ENCODE measurements at regions not wholly inside any gene's neighbourhood (a gene's known extent, or its start where the extent isn't known, plus 50 kb on each side); places are given as distances from the start of the nearest gene placed in this dataset.

DNA sequence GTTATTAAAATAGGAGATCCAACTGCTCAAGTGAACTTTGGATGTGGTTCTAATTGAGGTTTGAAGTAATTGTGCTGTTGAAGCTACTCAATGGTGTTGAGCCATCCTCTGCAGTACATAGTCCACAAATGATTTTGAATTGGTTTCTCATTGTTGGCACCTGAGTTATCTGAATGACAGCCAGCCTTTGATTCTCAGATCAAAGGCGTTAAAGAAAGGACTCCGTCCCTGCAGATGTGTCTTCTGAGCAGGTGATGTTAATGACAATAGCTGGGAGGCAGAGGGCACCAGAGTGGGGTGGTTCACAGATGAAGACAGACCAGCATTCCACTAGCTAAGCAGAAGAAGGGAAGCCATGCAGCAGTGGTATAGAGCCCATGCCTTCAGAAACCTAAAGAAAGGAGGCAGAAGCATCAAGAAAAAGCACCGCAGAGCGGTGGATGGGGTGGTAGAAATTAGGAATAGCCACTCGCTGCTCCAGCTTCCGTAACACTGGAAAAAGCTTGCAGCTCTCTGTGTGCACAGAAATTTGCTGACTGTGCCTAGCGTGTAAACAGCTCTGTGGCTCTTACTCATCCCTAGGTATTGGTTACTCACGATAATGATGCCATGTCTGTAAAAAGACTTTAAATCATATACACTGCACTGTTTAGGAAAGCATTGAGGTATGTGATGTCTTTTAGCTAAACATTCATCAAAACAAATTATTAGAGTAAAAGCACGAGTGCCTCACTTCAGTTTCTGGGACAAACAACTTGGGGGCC lies 79.2 kb upstream of the CLCN4 start:
- 62% methylated on average over 3 of the region's 9 CpGs; no CpG with 5 or more reads in 1 of the 2 experiments for WGBS, 2 experiments (ENCODE audit: extremely low coverage in 2 of 2, insufficient read length in 1 of 2)
- H4K5ac ChIP-seq (ENCODE audit: low read depth, low read length), result no peak overlapping the region
- H4K20me1 ChIP-seq (ENCODE audit: insufficient read depth, low read length), result peaks cover 6% of the 10 kb centered on the region
- DNase-seq (peak; percentile 83), ATAC-seq (ENCODE audit: low read depth) (peak; percentile 91)
- dilution Hi-C loops (cut with HindIII; ENCODE audit: low sequenced_read_pairs, unreplicated experiment), result no loop called here
- H2BK5ac ChIP-seq (ENCODE audit: low read depth, low read length, poor library complexity, severe bottlenecking), result no peak overlapping the region
- H2AFZ ChIP-seq (replicated peaks; ENCODE audit: low read length, poor library complexity), result no peak overlapping the region
- no peaks in the 10 kb centered on the region for H3K27me3 ChIP-seq (ENCODE audit: control insufficient read depth, insufficient read depth, low read length)
- H3K4me2 ChIP-seq (ENCODE audit: low read depth, low read length), result 0 out of 2 replicates have a peak overlapping the region, but pooled peaks have one; percentile 5
- H3K36me3 ChIP-seq (ENCODE audit: control insufficient read depth, insufficient read depth, low read length), result peaks cover 8% of the 10 kb centered on the region
- no TSS peak for BruUV-seq (replicated peaks)
- H3K79me1 ChIP-seq (ENCODE audit: low read depth in 1 of 2, low read length in 2 of 2), result peaks cover 6 to 39% of the 10 kb centered on the region in 2 experiments
- no peak overlapping the region for H2BK20ac ChIP-seq (ENCODE audit: low read depth, low read length)
- H3K9me1 ChIP-seq (ENCODE audit: insufficient read depth, low read length), result peaks cover 5% of the 10 kb centered on the region; the same call in 1 of the 2 replicates
- H3K9ac ChIP-seq (ENCODE audit: low read depth, low read length), result no peak overlapping the region
- H3K56ac ChIP-seq (ENCODE audit: extremely low read depth, insufficient read depth, low read length), result no peak overlapping the region
- intact Hi-C loops (cut with micrococcal nuclease), result no loop called here
- no peak overlapping the region for H3K4me3 ChIP-seq (ENCODE audit: insufficient read depth, low read depth, low read length)
- H4K91ac ChIP-seq (ENCODE audit: insufficient read depth, low read depth, low read length), result no peak overlapping the region
- no peak overlapping the region for H2BK120ac ChIP-seq (ENCODE audit: low read depth, low read length)
- H3K14ac ChIP-seq (replicated peaks; ENCODE audit: low read depth, low read length), result no peak overlapping the region
- TF ChIP-seq RCOR1 (IDR thresholded peaks at IDR 0.05; ENCODE audit: insufficient replicate concordance, low read length) (no peak), MAFK (IDR thresholded peaks at IDR 0.05; ENCODE audit: low read depth, low read length) (peak; percentile 95), NFE2L2 (IDR thresholded peaks at IDR 0.05; ENCODE audit: low read depth, low read length) (peak; percentile 41; the same call in 1 of the 2 replicates), CEBPB (IDR thresholded peaks at IDR 0.05; ENCODE audit: low read depth, low read length) (peak; percentile 19; the same call in 1 of the 2 replicates), FOS (IDR thresholded peaks at IDR 0.05; ENCODE audit: low read depth, low read length) (peak; percentile 73)
- TF ChIP-seq, protein P1, sequence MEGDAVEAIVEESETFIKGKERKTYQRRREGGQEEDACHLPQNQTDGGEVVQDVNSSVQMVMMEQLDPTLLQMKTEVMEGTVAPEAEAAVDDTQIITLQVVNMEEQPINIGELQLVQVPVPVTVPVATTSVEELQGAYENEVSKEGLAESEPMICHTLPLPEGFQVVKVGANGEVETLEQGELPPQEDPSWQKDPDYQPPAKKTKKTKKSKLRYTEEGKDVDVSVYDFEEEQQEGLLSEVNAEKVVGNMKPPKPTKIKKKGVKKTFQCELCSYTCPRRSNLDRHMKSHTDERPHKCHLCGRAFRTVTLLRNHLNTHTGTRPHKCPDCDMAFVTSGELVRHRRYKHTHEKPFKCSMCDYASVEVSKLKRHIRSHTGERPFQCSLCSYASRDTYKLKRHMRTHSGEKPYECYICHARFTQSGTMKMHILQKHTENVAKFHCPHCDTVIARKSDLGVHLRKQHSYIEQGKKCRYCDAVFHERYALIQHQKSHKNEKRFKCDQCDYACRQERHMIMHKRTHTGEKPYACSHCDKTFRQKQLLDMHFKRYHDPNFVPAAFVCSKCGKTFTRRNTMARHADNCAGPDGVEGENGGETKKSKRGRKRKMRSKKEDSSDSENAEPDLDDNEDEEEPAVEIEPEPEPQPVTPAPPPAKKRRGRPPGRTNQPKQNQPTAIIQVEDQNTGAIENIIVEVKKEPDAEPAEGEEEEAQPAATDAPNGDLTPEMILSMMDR (conservative IDR thresholded peaks at IDR 0.05; ENCODE audit: low read depth, low read length), result no peak
- in situ Hi-C loops (cut with MboI; ENCODE audit: low sequenced_read_pairs), result no loop called here
- no peak overlapping the region for H3K18ac ChIP-seq (ENCODE audit: low read depth, low read length)
- H2BK15ac ChIP-seq (ENCODE audit: low read depth, low read length), result no peak overlapping the region
- peak overlapping the region; percentile 21; the same call in 1 of the 2 replicates for H3K4ac ChIP-seq (ENCODE audit: low read depth, low read length)
- peak overlapping the region; percentile 39; the same call in 1 of the 2 replicates for H3K27ac ChIP-seq (ENCODE audit: insufficient read depth, low read length)
- H2AK5ac ChIP-seq (ENCODE audit: low read depth, low read length), result no peak overlapping the region
- no peak overlapping the region for H4K8ac ChIP-seq (ENCODE audit: low read depth in 2 of 2, low read length in 2 of 2)
- POLR2A ChIA-PET (ENCODE audit: unreplicated experiment), result no interaction called here
- no peak overlapping the region for H2AK9ac ChIP-seq (replicated peaks; ENCODE audit: low read depth, low read length, poor library complexity)
- no peak overlapping the region for H3K23ac ChIP-seq (ENCODE audit: low read depth, low read length)
- CTCF ChIA-PET, result interaction anchor here (0.6 to 1.4 kb wide), 3 partner anchors 13 to 1382 kb away, joined by 3 read pairs; no protein-coding TSS in a partner anchor
- no peaks in the 10 kb centered on the region for H3K9me3 ChIP-seq (ENCODE audit: control insufficient read depth, insufficient read depth, low read length)
- peaks cover 4% of the 10 kb centered on the region for H3K4me1 ChIP-seq (ENCODE audit: control insufficient read depth, insufficient read depth, low read length)

Data from IMR-90 (cell line).